ENCODE measurements at regions not wholly inside any gene's neighbourhood (a gene's known extent, or its start where the extent isn't known, plus 50 kb on each side); places are given as distances from the start of the nearest gene placed in this dataset.

- TF ChIP-seq CTCF (IDR thresholded peaks at IDR 0.05 in 8 of 11, conservative IDR thresholded peaks at IDR 0.05 in 3 of 11) (no peak), POLR2A (IDR thresholded peaks at IDR 0.05) (no peak)
These were observed 255.4 kb upstream of the TTC29 start for GRCh38 chr4:147201016-147201415.
